GM20000 (cell line): ENCODE measurements at regions not wholly inside any gene's neighbourhood (a gene's known extent, or its start where the extent isn't known, plus 50 kb on each side); places are given as distances from the start of the nearest gene placed in this dataset.
"Not testable (repeated sequence)": the region's sequence is repeated elsewhere in the genome, so short reads cannot be mapped to it uniquely, and the experiment has no call there.

Experiments
- DNase-seq: peaks from one replicate; pipeline ENCODE4 v3.0.0; 2012; ENCODE audit warnings: low spot score
- TF ChIP-seq, protein P1 (sequence below): IDR thresholded peaks from 2 replicates; pipeline ENCODE4 v1.5.1; 2012; ENCODE audit warnings: mild to moderate bottlenecking, control low read depth; ENCODE audit errors: extremely low read depth, missing control alignments

DNA sequence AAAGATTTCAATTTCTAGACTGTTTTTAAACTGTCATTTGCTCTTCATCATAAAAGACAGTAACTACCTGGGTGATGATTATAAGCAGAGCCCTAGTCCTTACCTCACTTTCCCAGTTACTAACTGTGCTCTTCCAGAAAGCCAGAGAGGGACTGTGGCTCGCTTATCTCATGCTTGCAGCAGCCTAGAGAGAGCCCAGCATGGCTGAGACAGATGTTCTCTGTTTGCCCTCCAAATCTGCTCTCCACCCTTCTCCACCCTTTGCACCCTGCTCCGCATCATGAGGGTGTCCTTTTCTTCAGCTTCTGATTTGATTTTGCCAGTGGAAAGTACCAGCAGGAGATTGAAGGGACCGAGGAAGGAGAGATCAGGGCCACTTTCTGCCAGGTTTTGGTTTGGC is 61.2 kb upstream of the SELENOP start:
- DNase-seq, result no peak
- TF ChIP-seq, protein P1, sequence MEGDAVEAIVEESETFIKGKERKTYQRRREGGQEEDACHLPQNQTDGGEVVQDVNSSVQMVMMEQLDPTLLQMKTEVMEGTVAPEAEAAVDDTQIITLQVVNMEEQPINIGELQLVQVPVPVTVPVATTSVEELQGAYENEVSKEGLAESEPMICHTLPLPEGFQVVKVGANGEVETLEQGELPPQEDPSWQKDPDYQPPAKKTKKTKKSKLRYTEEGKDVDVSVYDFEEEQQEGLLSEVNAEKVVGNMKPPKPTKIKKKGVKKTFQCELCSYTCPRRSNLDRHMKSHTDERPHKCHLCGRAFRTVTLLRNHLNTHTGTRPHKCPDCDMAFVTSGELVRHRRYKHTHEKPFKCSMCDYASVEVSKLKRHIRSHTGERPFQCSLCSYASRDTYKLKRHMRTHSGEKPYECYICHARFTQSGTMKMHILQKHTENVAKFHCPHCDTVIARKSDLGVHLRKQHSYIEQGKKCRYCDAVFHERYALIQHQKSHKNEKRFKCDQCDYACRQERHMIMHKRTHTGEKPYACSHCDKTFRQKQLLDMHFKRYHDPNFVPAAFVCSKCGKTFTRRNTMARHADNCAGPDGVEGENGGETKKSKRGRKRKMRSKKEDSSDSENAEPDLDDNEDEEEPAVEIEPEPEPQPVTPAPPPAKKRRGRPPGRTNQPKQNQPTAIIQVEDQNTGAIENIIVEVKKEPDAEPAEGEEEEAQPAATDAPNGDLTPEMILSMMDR, result no peak

DNA sequence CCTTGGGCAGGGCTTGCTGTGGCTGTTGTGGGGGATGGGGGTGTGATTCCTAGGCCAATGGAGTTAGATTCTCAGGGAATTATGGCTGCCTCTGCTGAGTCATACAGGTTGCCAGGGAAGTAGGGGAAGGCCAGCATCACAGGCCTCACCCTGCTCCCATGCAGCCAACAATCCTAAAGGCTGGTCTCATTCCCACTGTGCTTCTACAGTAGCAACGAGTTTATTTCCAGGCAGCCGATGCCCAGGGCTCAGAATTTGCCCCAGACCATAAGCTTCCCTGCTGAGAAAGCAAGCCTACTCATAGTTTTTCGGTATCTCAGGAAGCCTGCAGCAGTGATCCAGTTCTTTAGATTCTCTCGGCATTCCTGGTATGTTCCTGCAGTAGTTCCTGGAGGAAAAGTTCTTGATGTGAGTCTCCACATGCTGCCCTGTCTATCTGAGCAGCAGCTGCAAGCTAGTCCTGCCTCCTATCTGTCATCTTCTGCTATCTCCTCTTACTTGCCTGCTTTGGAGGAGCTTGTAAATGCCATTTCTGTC is 59.3 kb upstream of the SELENOP start:
- no peak for DNase-seq

DNA sequence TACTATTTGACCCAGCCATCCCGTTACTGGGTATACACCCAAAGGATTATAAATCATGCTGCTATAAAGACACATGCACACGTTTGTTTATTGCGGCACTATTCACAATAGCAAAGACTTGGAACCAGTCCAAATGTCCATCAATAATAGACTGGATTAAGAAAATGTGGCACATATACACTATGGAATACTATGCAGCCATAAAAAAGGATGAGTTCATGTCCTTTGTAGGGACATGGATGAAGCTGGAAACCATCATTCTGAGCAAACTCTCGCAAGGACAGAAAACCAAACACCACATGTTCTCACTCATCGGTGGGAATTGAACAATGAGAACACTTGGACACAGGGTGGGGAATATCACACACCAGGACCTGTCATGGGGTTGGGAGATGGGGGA is 56.7 kb upstream of the SELENOP start:
- DNase-seq, result not testable (repeated sequence)

More for the DNA sequence above, 59.3 kb upstream of the SELENOP start:
- TF ChIP-seq, protein P1, result no peak

DNA sequence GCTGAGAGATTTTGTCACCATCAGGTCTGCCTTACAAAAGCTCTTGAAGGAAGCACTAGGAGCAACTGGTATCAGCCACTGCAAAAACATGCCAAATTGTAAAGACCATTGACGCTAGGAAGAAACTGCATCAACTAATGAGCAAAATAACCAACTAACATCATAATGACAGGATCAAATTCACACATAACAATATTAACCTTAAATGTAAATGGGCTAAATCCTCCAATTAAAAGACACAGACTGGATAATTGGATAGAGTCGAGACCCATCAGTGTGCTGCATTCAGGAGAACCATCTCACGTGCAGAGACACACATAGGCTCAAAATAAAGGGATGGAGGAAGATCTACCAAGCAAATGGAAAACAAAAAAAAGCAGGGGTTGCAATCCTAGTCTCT is 53.1 kb upstream of the SELENOP start:
- not testable (repeated sequence) for DNase-seq
